B cell (primary cell): ENCODE measurements at regions not wholly inside any gene's neighbourhood (a gene's known extent, or its start where the extent isn't known, plus 50 kb on each side); places are given as distances from the start of the nearest gene placed in this dataset.

Source experiments
- ATAC-seq: fragments of 200-7000 bp; cut with Tn5 transposase; one replicate; pipeline ENCODE4 v1.10.0; 2021; ENCODE audit warnings: low read depth, mild to moderate bottlenecking, moderate number of reproducible peaks, moderate library complexity
- CTCF ChIA-PET: fragments of 350-600 bp; sonication (Branson Sonifier 250); formaldehyde crosslinking; loops from one replicate; lab custom pipeline; 2021; ENCODE audit warnings: antibody characterized with exemption, inconsistent platforms; lab: Charles Lee
- POLR2A ChIA-PET: fragments of 350-600 bp; sonication (Branson Sonifier 250); formaldehyde crosslinking; loops from one replicate; lab custom pipeline; 2021; ENCODE audit warnings: antibody characterized with exemption; lab: Charles Lee
- DNase-seq: peaks from one replicate; pipeline ENCODE4 v3.0.0; 2013
- H2AFZ ChIP-seq: 2 replicates; pipeline ENCODE4 v1.6.1; 2012; ENCODE audit warnings: mild to moderate bottlenecking, low read depth, low read length; ENCODE audit not compliant: insufficient read depth, poor library complexity, severe bottlenecking
- H3K27ac ChIP-seq, 2 donors: 1 replicate in 1 of 2; 2 replicates in 1 of 2; pipeline ENCODE4 v1.5.1; 2012 to 2013; ENCODE audit warnings: low read length in 2 of 2, mild to moderate bottlenecking in 2 of 2, moderate library complexity in 1 of 2
- H3K27me3 ChIP-seq, 4 experiments: fragments of 200-600 bp in 1 of 4; sonication (generic) in 1 of 4; replicated peaks in 1 of 4; 1 replicate in 2 of 4; 2 replicates in 2 of 4; pipeline versions ENCODE4 v1.6.1 to v1.7.0; 2013 to 2016; ENCODE audit warnings: low read length in 3 of 4, mild to moderate bottlenecking in 2 of 4, mixed read lengths in 1 of 4, moderate library complexity in 1 of 4; ENCODE audit not compliant: insufficient read depth in 4 of 4, control insufficient read depth in 3 of 4; ENCODE audit errors: control extremely low read depth in 1 of 4
- H3K36me3 ChIP-seq, 2 experiments: replicated peaks in 1 of 2; 1 replicate in 1 of 2; 2 replicates in 1 of 2; pipeline versions ENCODE4 v1.6.1 to v1.7.1; 2013; ENCODE audit warnings: low read length in 1 of 2; ENCODE audit not compliant: insufficient read depth in 2 of 2, control insufficient read depth in 1 of 2; ENCODE audit errors: control extremely low read depth in 1 of 2, extremely low read depth in 1 of 2
- H3K4me1 ChIP-seq, 2 donors: fragments of 200-600 bp in 1 of 2; sonication (generic) in 1 of 2; 1 replicate in 1 of 2; 2 replicates in 1 of 2; pipeline versions ENCODE4 v1.5.1 to v1.6.1; 2013 to 2017; ENCODE audit warnings: low read length in 2 of 2; ENCODE audit not compliant: control insufficient read depth in 2 of 2, insufficient read depth in 2 of 2
- H3K4me2 ChIP-seq: replicated peaks from 2 replicates; pipeline ENCODE3; 2012; ENCODE audit warnings: mild to moderate bottlenecking, low read depth, low read length; ENCODE audit not compliant: poor library complexity, severe bottlenecking
- H3K4me3 ChIP-seq, 5 experiments: fragments of 200-600 bp in 1 of 5; sonication (generic) in 1 of 5; 1 replicate in 3 of 5; 2 replicates in 2 of 5; pipeline versions ENCODE4 v1.5.1 to v1.7.0; 2011 to 2016; ENCODE audit warnings: low read length in 4 of 5, mild to moderate bottlenecking in 4 of 5, low read depth in 2 of 5, control low read depth in 1 of 5, moderate library complexity in 1 of 5; ENCODE audit not compliant: insufficient read depth in 1 of 5; ENCODE audit errors: control extremely low read depth in 1 of 5, extremely low read depth in 1 of 5
- H3K79me2 ChIP-seq: fragments of 200-600 bp; sonication (generic); one replicate; pipeline ENCODE4 v1.6.0; 2016; ENCODE audit warnings: low read length; ENCODE audit not compliant: control insufficient read depth, insufficient read depth
- H3K9ac ChIP-seq: fragments of 200-600 bp; sonication (generic); 2 replicates; pipeline ENCODE4 v1.6.1; 2017; ENCODE audit warnings: mild to moderate bottlenecking, low read length, moderate library complexity
- H3K9me3 ChIP-seq, 3 donors: one replicate each; pipeline versions ENCODE4 v1.6.1 to v1.7.1; 2013; ENCODE audit warnings: low read length in 2 of 3; ENCODE audit not compliant: control insufficient read depth in 2 of 3, insufficient read depth in 1 of 3; ENCODE audit errors: control extremely low read depth in 1 of 3
- H4K20me1 ChIP-seq: 2 replicates; pipeline ENCODE4 v1.6.0; 2012; ENCODE audit warnings: mild to moderate bottlenecking, low read length; ENCODE audit not compliant: insufficient read depth, control insufficient read depth, poor library complexity, severe bottlenecking
- H3K27ac Mint-ChIP-seq: one replicate; pipeline ENCODE4 v1.8.0; 2021; ENCODE audit warnings: mixed read lengths
- H3K27me3 Mint-ChIP-seq: one replicate; pipeline ENCODE4 v1.8.0; 2021; ENCODE audit warnings: mixed read lengths
- H3K4me1 Mint-ChIP-seq: one replicate; pipeline ENCODE4 v1.8.0; 2021; ENCODE audit warnings: mixed read lengths
- H3K4me3 Mint-ChIP-seq: one replicate; pipeline ENCODE4 v1.8.0; 2021; ENCODE audit warnings: mixed read lengths
- H3K9me3 Mint-ChIP-seq: one replicate; pipeline ENCODE4 v1.8.0; 2022; ENCODE audit warnings: mixed read lengths; ENCODE audit not compliant: insufficient read depth
- EZH2 ChIP-seq: IDR thresholded peaks from 2 replicates; pipeline ENCODE4 v1.6.1; 2012; ENCODE audit warnings: borderline replicate concordance, low read depth, mild to moderate bottlenecking, moderate library complexity, low read length; ENCODE audit not compliant: insufficient read depth, poor library complexity, severe bottlenecking
- intact Hi-C: fragments of 100-400 bp; cut with micrococcal nuclease; formaldehyde crosslinking; loops from one replicate; pipeline ENCODE4 v1.10.0; 2022
- TF ChIP-seq, protein P1 (sequence below): fragments of 200-600 bp; IDR thresholded peaks from one replicate; pipeline ENCODE4 v1.8.0; 2022; ENCODE audit warnings: antibody characterized with exemption, mild to moderate bottlenecking

DNA sequence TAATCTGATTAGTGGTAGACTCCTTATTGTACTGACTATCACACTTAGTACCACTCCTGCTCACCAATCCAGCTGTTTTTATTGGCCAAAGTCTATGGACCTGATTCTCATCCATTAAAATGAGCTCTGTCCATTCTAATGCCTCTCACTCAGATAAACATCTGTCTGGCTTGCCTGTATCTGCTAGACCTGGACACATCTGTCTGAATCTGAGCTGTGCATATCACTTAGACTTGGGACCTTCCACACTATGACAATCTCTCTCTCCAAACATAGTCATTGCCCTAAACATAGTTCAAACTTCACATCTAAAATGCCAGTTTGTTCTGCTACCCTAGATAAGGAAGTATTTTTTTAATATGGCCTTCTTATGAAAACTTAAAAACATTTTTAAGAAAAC lies 92.6 kb downstream of the CENPW start:
- Mint-ChIP-seq H3K27ac (no peak overlapping the region), H3K27me3 (no peaks in the 10 kb centered on the region), H3K4me1 (no peaks in the 10 kb centered on the region), H3K9me3 (no peaks in the 10 kb centered on the region), H3K4me3 (no peak overlapping the region)
- H3K4me2 ChIP-seq = no peak overlapping the region
- no peak overlapping the region for H3K4me3 ChIP-seq
- ChIA-PET POLR2A (no interaction called here), CTCF (no interaction called here)
- TF ChIP-seq EZH2 = no peak
- TF ChIP-seq, protein P1, sequence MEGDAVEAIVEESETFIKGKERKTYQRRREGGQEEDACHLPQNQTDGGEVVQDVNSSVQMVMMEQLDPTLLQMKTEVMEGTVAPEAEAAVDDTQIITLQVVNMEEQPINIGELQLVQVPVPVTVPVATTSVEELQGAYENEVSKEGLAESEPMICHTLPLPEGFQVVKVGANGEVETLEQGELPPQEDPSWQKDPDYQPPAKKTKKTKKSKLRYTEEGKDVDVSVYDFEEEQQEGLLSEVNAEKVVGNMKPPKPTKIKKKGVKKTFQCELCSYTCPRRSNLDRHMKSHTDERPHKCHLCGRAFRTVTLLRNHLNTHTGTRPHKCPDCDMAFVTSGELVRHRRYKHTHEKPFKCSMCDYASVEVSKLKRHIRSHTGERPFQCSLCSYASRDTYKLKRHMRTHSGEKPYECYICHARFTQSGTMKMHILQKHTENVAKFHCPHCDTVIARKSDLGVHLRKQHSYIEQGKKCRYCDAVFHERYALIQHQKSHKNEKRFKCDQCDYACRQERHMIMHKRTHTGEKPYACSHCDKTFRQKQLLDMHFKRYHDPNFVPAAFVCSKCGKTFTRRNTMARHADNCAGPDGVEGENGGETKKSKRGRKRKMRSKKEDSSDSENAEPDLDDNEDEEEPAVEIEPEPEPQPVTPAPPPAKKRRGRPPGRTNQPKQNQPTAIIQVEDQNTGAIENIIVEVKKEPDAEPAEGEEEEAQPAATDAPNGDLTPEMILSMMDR = no peak
- no peaks in the 10 kb centered on the region for H3K79me2 ChIP-seq
- no peaks in the 10 kb centered on the region for H4K20me1 ChIP-seq
- no peak overlapping the region for H2AFZ ChIP-seq
- no peak overlapping the region for H3K9ac ChIP-seq
- no peak for DNase-seq
- intact Hi-C loops = no loop called here
- H3K27me3 ChIP-seq = no peaks in the 10 kb centered on the region
- H3K36me3 ChIP-seq = no peaks in the 10 kb centered on the region
- no peak overlapping the region for H3K27ac ChIP-seq
- H3K9me3 ChIP-seq = no peaks in the 10 kb centered on the region
- no peak for ATAC-seq
- H3K4me1 ChIP-seq = no peaks in the 10 kb centered on the region

DNA sequence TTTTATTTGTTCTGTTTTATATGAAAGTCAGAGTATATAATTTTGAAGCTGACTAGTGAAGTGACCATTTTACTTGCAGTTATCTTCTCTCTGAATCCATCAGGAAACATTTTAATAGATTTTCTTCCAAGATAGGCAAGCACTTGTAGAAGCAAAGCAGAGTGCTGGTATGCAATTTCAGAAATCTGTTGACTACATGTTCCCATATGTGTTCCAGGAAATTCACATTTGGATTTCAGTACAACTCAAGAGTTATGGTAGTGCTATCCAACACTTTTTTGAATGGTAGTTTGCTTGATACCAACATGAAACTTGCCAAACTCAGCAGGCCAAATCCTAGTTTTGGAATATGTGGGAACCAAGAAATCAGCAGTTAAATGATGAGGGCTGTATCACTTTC lies 94.0 kb downstream of the CENPW start:
- H2AFZ ChIP-seq = no peak overlapping the region
- no peak overlapping the region for H3K4me2 ChIP-seq
- no peaks in the 10 kb centered on the region for H3K27me3 Mint-ChIP-seq
- H3K27ac Mint-ChIP-seq = no peak overlapping the region
- no peaks in the 10 kb centered on the region for H3K9me3 ChIP-seq
- CTCF ChIA-PET = no interaction called here
- DNase-seq (no peak), ATAC-seq (no peak)
- H3K4me1 Mint-ChIP-seq = no peaks in the 10 kb centered on the region
- no peaks in the 10 kb centered on the region for H3K4me1 ChIP-seq
- no peaks in the 10 kb centered on the region for H3K9me3 Mint-ChIP-seq
- no peak overlapping the region for H3K27ac ChIP-seq
- H3K4me3 Mint-ChIP-seq = no peak overlapping the region
- intact Hi-C loops = no loop called here
- no peaks in the 10 kb centered on the region for H3K36me3 ChIP-seq
- H3K9ac ChIP-seq = no peak overlapping the region
- TF ChIP-seq, protein P1 = no peak
- TF ChIP-seq EZH2 = no peak
- H3K79me2 ChIP-seq = no peaks in the 10 kb centered on the region
- no peaks in the 10 kb centered on the region for H3K27me3 ChIP-seq
- POLR2A ChIA-PET = no interaction called here
- no peaks in the 10 kb centered on the region for H4K20me1 ChIP-seq
- H3K4me3 ChIP-seq = no peak overlapping the region
